ENCODE measurements at regions not wholly inside any gene's neighbourhood (a gene's known extent, or its start where the extent isn't known, plus 50 kb on each side); places are given as distances from the start of the nearest gene placed in this dataset.

DNA sequence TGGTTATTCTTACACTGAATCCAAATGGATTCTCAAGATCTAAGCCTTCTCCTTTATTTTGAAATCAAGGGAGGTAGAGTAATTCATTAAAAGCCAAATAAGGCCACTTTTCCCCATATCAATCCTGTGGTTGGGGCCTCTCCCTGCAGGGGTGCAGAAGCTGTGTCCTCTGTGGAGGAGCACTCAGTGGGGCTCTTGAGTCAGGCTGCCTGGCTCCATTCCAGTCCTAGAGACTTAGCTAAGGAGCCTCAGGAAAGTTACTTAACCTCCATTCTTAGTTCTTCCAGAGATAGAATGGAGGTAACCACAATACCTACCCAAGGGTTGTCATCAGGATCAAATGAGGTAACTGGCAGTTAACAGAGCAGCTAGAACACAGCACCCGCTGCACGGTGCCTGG is 564.3 kb downstream of the CMPK2 start:
- intact Hi-C loops (cut with DNase I): no loop called here
- DNase-seq (ENCODE audit: low spot score): no peak

DNA sequence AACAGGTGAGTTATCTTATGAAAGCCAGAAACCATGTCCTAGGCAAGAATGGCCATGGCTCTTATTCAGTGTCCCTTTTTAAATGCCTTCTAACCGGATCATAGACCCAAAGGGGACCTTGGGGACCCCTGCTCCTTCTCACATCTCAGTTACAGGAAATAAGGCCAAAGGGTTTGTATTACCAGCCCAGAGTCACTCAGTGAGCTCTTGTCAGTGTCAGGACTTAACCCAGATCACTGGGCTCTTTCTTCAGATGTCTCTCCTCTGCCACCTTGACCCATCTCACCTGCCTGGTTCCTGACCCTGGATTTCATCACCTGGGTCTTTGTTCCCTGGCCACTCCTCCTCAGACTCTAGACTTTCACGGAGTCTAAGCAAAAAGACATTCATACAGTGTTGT is 556.7 kb downstream of the CMPK2 start:
- DNase-seq (ENCODE audit: low spot score): no peak
- intact Hi-C loops (cut with DNase I): no loop called here

DNA sequence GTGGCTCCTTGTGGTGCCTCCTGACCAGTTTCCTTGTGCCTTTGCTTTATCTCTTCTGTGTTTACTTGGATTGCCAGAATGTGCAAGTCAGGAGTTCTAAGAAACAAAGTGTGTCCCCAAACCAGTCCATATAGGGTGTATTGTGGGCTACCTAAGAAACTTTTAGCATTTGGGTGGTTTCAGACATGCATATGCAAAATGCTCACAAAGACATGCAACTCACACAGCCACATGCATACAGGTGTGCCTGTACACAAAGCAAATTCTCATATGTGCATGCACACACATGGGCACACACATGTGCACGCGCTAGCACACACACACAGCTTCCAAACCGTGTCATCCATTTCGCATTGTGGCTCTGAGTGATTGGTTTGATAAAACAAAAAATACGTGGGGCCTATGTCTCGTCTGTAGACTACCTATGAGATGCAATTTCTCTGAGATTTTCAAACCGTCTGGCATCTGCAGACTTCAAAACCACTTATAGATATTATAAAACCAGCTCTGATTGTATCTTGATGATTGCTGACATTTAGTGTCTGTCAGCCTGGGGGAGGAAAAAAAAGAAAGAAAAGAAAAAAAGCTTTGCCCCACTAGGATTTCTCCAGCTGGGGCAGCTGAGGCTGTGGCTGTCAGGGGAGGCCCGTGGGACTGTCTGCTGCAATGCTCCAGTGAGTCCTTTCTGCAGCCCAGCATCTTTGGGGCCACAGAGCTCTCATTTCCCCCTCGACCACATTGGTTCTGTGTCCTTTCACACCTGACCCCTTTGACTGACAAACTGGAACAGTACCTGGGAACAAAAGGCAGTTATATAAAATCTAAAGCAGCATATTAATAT is 556.1 kb downstream of the CMPK2 start:
- intact Hi-C loops (cut with DNase I): no loop called here
- no peak for DNase-seq (ENCODE audit: low spot score)

- no peak for DNase-seq (ENCODE audit: low spot score)
- intact Hi-C loops (cut with DNase I): no loop called here
Measured at GRCh38 chr2:6310256-6311215, 555.2 kb downstream of the CMPK2 start.

DNA sequence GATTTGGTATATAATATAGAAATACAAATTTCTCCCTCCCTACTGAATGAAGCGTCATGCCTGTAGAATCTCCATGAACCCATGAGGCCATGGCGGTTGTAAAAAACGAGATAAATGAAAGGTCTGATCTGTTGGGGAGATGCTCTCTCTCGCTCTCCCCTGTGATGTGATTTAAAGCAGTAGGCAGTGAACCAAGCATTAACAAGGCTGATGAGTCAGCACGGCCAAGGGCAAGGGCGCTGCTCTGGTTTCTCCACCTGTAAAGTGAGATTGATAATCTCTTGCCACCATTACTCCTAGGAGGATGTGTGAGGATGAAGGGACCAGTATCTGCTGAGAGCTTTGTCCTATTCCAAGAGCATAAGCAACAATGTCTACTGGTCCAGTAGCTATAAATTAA is 553.3 kb downstream of the CMPK2 start:
- DNase-seq (ENCODE audit: low spot score): no peak
- intact Hi-C loops (cut with DNase I): no loop called here

GRCh38 chr2:6314218-6314960 is 551.3 kb downstream of the CMPK2 start:
- no peak for DNase-seq (ENCODE audit: low spot score)
- intact Hi-C loops (cut with DNase I): no loop called here

DNA sequence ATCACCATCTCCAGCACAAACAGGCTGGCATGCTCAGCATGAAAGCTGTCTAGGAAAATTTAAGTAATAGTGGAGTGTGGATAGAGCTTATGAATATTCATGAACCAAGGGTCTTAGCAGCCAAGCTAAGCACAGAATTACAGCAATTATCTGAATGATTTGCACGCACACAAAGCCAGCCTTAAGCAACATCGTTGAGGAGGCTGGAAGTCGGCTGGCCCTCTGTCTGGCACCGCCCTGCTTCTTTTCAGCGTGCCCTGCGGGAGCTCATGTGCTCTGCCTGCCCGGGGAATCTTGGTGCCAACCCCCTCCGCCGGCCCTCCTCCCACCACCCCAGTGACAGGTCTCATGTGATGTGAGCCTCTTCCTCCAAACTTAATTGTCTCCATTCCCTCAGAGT is 540.1 kb downstream of the CMPK2 start:
- DNase-seq (ENCODE audit: low spot score): no peak
- intact Hi-C loops (cut with DNase I): no loop called here

GRCh38 chr2:6326958-6327357 is 538.7 kb downstream of the CMPK2 start:
- no peak for DNase-seq (ENCODE audit: low spot score)
- intact Hi-C loops (cut with DNase I): no loop called here

DNA sequence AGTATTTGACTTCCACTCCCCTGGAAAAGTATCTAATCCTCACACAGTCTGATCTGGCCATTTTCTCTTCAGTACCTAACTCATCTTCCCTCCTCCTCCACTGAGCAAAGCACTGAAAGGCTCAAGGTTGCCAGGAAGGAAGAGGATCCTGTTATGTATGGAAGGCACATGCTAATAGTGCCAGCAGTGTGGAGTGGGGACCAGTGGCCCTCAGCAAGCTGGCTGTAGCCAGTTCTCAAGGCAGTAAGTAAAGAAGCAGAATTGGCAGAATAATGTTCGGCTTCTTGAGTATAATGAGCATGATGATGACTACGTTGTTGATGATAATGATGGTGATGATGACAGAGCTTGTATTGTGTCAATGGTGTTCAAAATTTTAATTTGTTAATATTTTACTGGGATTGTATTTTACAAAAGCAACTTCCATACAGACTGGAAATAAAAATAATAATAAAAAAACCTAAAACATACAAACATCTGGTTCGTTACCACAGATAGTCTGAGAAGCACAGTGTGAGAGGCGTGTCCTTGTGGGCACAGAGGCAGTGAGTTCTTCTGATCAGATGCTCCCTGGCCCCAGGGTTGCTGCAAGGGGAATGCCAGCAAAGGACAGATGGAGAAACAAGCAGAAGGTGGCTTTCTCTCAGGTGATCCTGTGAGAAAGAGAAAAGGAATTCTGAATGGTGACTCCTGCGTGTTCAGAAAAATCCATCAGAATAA is 528.8 kb downstream of the CMPK2 start:
- intact Hi-C loops (cut with DNase I): no loop called here
- no peak for DNase-seq (ENCODE audit: low spot score)

- intact Hi-C loops (cut with DNase I): no loop called here
Measured at GRCh38 chr2:6337472-6337820, 528.3 kb downstream of the CMPK2 start.

GRCh38 chr2:6341588-6342129 is 524.0 kb downstream of the CMPK2 start:
- intact Hi-C loops (cut with DNase I): no loop called here

More at GRCh38 chr2:6337472-6337820, 528.3 kb downstream of the CMPK2 start:
- DNase-seq (ENCODE audit: low spot score): no peak

DNA sequence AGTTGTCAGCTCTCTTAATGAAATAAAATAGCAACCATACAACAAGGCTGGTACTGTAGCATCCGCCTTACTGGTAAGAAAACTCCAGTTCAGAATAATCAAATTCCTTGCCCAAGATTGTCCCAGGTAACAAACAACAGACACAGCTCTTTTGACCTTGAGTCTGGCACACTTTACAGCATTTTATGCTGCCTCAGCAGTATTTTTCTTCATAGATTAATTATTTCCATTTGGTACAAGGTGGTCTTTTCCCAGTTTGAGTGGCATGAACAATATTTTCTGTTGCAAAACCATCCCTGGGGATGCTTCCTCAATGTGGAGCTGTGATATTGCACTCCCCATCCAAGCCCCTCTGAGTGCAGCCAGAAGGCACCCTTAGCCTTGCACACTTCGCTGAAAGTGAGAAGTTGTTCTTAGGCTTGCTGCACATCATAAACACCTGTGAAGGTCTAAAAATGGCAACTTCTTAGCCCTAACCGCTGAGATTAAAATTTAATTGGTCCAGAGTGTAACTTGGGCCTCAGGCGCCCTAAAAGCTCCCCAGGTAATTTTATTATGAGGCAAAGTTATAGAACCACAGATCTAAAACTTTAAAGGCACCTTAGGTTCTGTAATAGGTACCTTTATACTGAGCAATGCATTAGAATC is 523.3 kb downstream of the CMPK2 start:
- intact Hi-C loops (cut with DNase I): no loop called here
- DNase-seq (ENCODE audit: low spot score): no peak

More at GRCh38 chr2:6341588-6342129, 524.0 kb downstream of the CMPK2 start:
- DNase-seq (ENCODE audit: low spot score): no peak

DNA sequence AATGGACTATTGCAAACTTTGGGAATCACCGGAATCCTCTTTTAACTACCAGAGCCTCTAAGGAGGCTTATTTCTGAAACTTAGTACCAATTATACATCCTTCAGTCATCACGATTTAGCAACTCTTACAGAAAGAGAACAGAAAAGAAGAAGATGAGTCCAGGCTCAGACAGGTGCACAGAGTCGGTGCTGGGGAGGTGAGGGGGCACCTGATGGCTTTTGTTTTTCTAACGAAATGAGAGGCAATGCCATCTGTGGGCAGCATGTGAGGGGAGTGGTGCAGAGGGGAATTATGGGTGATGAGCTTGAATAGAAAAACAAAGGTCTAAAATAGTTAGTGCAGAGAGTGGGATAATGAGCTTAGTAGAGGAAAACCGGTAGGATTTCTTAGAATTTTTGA is 522.6 kb downstream of the CMPK2 start:
- no peak for DNase-seq (ENCODE audit: low spot score)
- intact Hi-C loops (cut with DNase I): no loop called here

DNA sequence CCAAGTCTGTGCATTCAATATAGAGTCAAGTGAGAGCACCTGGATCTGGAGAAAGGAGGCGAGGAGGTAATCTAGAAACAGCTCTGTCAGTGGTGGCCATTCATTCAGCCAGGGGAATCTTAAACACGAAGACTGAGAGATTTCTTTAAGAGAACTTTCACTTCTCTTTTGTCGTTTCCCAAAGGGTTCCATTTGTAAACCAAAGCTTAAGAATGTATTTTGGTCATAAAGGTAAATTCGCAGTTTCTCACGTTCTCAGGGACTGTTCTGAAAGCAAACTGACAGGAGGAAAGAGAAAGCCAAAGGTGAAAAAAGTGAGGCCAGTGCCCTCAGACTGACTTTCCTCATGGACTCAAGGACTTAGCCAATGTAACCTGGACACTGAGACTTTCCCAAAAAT is 513.5 kb downstream of the CMPK2 start:
- intact Hi-C loops (cut with DNase I): loop anchor here (2.0 kb wide), 1 partner anchor 421 kb away; no protein-coding TSS in a partner anchor
- DNase-seq (ENCODE audit: low spot score): no peak

GRCh38 chr2:6352906-6353515 is 512.7 kb downstream of the CMPK2 start:
- DNase-seq (ENCODE audit: low spot score): no peak
- intact Hi-C loops (cut with DNase I): loop anchor here (2.0 kb wide), 1 partner anchor 420 kb away; no protein-coding TSS in a partner anchor

DNA sequence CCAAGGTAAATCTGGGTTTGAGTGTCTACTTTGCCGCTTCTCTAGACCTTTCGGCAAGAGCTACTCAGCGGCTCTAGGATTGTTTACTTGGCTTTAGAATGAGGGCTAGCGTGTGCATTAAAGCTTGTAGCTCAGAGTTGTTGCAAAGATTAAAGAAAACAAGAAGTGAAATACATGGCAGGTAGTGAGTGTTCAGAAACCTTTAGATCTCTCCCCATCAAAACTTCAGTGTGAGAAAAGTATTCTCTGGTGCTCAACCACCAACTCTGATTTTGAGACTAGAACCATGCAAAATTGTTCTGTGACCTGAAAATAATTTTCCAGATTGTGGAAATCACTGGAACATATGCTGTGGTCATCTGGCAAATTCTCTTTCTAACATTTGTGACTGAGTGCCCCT is 512.0 kb downstream of the CMPK2 start:
- intact Hi-C loops (cut with DNase I): loop anchor here (2.0 kb wide), 1 partner anchor 419 kb away; no protein-coding TSS in a partner anchor
- DNase-seq (ENCODE audit: low spot score): no peak

DNA sequence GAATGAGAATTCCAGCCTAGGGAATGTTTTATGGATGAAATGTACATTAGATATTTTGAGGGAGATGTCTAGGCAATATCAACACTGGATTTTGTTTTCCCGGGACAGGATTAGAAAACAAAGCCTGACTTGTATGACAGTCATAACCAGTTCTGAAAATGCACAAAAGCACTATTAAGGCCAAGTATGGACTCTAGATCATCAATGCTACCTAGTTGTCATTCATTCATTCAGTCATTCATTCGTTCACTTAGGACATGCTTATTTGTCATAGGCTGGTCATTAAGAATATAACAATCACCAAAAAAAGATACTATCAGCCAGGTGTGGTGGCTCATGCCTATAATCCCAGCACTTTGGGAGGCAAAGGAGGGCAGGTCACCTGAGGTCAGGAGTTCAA is 511.2 kb downstream of the CMPK2 start:
- DNase-seq (ENCODE audit: low spot score): no peak
- intact Hi-C loops (cut with DNase I): no loop called here
